Common myeloid progenitor, CD34-positive (primary cell): ENCODE measurements at regions not wholly inside any gene's neighbourhood (a gene's known extent, or its start where the extent isn't known, plus 50 kb on each side); places are given as distances from the start of the nearest gene placed in this dataset.

Experiments
- CTCF ChIA-PET: fragments of 350-600 bp; sonication (Branson Sonifier 250); formaldehyde crosslinking; loops from one replicate; lab custom pipeline; 2021; ENCODE audit warnings: antibody characterized with exemption; lab: Charles Lee
- POLR2A ChIA-PET: fragments of 350-600 bp; sonication (Branson Sonifier 250); formaldehyde crosslinking; loops from one replicate; lab custom pipeline; 2021; ENCODE audit warnings: antibody characterized with exemption; lab: Charles Lee
- DNase-seq, 3 donors: peaks; one replicate each; pipeline versions ENCODE4 v3.0.0 to v3.0.0-alpha.2; 2013
- H3K27ac ChIP-seq, 2 experiments: 1 replicate in 1 of 2; 2 replicates in 1 of 2; pipeline ENCODE4 v1.7.0; 2013; ENCODE audit warnings: inconsistent platforms in 2 of 2, low read length in 2 of 2, mild to moderate bottlenecking in 2 of 2, low read depth in 1 of 2, moderate library complexity in 1 of 2; ENCODE audit not compliant: severe bottlenecking in 2 of 2, insufficient read depth in 1 of 2, poor library complexity in 1 of 2
- H3K27me3 ChIP-seq, 5 experiments: replicated peaks in 2 of 5; 1 replicate in 3 of 5; 2 replicates in 2 of 5; pipeline versions ENCODE4 v1.6.1 to v1.7.0; 2013; ENCODE audit warnings: low read length in 4 of 5, mild to moderate bottlenecking in 2 of 5, moderate library complexity in 2 of 5, inconsistent platforms in 1 of 5; ENCODE audit not compliant: insufficient read depth in 5 of 5, control insufficient read depth in 4 of 5
- H3K36me3 ChIP-seq, 4 experiments: 1 replicate in 2 of 4; 2 replicates in 2 of 4; pipeline versions ENCODE4 v1.6.1 to v1.7.0; 2013; ENCODE audit warnings: low read length in 3 of 4, control low read depth in 1 of 4, mild to moderate bottlenecking in 1 of 4; ENCODE audit not compliant: control insufficient read depth in 4 of 4, insufficient read depth in 4 of 4
- H3K4me1 ChIP-seq, 4 experiments: 1 replicate in 3 of 4; 2 replicates in 1 of 4; pipeline versions ENCODE4 v1.6.1 to v1.7.1; 2013; ENCODE audit warnings: low read length in 3 of 4, mild to moderate bottlenecking in 3 of 4, control low read depth in 1 of 4, inconsistent platforms in 1 of 4, moderate library complexity in 1 of 4; ENCODE audit not compliant: control insufficient read depth in 4 of 4, insufficient read depth in 4 of 4; ENCODE audit errors: control extremely low read depth in 1 of 4
- H3K4me3 ChIP-seq, 7 experiments: 1 replicate in 4 of 7; 2 replicates in 3 of 7; pipeline versions ENCODE4 v1.5.1 to v1.7.0; 2013; ENCODE audit warnings: mild to moderate bottlenecking in 7 of 7, low read length in 6 of 7, moderate library complexity in 6 of 7, inconsistent platforms in 2 of 7, low read depth in 2 of 7, control low read depth in 1 of 7; ENCODE audit not compliant: insufficient read depth in 4 of 7, control insufficient read depth in 1 of 7; ENCODE audit errors: extremely low read depth in 1 of 7
- H3K9me3 ChIP-seq, 5 experiments: 1 replicate in 4 of 5; 2 replicates in 1 of 5; pipeline versions ENCODE4 v1.6.1 to v1.7.1; 2013; ENCODE audit warnings: low read length in 4 of 5, mild to moderate bottlenecking in 2 of 5, inconsistent platforms in 1 of 5, low read depth in 1 of 5, moderate library complexity in 1 of 5; ENCODE audit not compliant: control insufficient read depth in 4 of 5, insufficient read depth in 2 of 5; ENCODE audit errors: control extremely low read depth in 1 of 5
- WGBS: methylation state at CpG from one replicate; pipeline ENCODE4 v1.1.5; 2013; ENCODE audit not compliant: insufficient coverage; 5-methylcytosine and 5-hydroxymethylcytosine counted together

DNA sequence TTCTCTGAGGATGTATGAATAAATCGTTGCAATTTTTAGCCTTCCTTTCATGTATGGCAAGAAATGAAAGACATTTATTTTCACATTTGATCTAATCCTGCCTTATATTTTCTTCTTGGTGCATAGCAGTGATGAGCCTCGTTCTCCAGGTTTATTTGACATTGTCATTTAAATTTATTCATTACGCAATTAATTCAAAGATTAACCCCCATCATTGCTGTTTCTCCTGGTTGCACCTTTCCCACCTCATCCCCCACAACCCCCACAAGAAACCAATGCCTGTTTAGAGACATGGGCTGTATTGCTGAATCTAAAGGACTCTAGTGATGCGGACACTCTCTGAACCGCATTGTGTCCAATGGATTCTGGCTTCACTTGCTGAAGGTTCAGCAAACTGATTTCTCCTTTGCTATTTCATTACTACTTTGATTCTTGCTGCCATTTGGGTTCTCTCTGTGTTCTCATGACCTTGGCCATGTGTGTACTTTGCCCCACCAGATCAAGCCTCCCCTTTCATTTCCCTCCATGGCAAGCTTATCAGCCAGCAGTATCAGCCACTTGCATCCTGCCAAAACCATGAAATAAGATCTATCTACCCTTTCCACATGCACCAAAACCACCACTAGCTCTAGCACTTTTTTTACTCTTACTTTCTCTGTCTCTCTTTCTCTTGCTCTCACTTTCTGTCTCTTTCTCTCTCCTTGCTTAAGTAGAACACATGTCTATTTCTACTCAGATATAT lies 382.7 kb downstream of the GBE1 start:
- Histone ChIP-seq H3K4me1 (peaks cover 0 to 17% (median 5%) of the 10 kb centered on the region in 4 experiments), H3K9me3 (no peaks in the 10 kb centered on the region), H3K27ac (no peak overlapping the region), H3K4me3 (peak overlapping the region in 1 of 7 experiments; percentile 21), H3K27me3 (no peaks in the 10 kb centered on the region), H3K36me3 (no peaks in the 10 kb centered on the region)
- DNase-seq = peak; percentile 65 to 90 (median 83)
- POLR2A ChIA-PET = no interaction called here
- 69% methylated on average over 4 of the region's 5 CpGs for WGBS
- CTCF ChIA-PET = no interaction called here

DNA sequence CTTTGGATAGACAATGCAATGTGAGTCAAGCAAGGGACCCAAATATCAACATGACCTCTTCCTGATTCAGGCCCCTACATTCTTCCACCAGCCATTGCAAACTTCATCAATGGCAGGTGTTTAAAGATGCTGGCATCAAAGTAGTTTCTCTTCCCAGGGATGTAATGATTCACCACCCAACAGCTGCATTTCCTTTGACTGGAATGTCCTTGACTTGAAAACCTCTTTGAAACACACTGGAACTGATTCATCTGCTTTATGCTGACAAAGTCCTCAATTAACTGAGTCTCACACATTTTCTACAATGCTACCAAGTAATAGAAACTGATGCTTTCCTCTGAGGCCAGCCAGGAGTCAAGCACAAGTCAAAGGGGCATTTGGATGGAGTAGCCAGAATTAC lies 385.5 kb downstream of the GBE1 start:
- no peak overlapping the region for H3K27ac ChIP-seq
- H3K36me3 ChIP-seq = no peaks in the 10 kb centered on the region
- peaks cover 0 to 17% (median 5%) of the 10 kb centered on the region in 4 experiments for H3K4me1 ChIP-seq
- no peak overlapping the region for H3K4me3 ChIP-seq
- no peaks in the 10 kb centered on the region for H3K9me3 ChIP-seq
- H3K27me3 ChIP-seq = no peaks in the 10 kb centered on the region
- POLR2A ChIA-PET = no interaction called here
- CTCF ChIA-PET = interaction anchor here (1.1 kb wide), 1 partner anchor 17 kb away, joined by 3 read pairs; no protein-coding TSS in a partner anchor
- DNase-seq = no peak

DNA sequence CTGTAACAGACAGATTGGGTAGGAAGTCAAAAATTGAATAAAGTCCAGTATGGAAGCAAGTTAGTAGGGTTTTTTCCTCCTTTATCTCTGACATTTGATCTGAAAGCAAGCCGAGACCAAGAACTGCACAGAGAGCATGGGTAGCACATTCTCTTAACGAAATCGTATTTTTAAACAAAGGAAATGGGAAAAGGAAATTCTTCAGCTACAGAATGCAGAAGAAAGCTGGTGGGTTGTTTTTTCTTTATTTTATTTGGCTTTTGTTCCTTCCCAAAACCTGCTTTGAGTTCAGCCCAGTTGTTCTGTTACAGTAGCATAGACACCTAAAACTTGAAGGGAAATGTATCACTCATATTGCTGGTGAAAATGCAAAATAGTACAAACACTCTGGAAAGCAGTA lies 397.0 kb downstream of the GBE1 start:
- ChIA-PET CTCF (interaction anchor here (0.6 kb wide), 1 partner anchor 768 kb away, joined by 3 read pairs; no protein-coding TSS in a partner anchor), POLR2A (no interaction called here)
- 19% methylated on average over 2 of the region's 3 CpGs for WGBS
- Histone ChIP-seq H3K9me3 (peaks cover 0 to 3% (median 0%) of the 10 kb centered on the region in 5 experiments), H3K27me3 (no peaks in the 10 kb centered on the region), H3K36me3 (no peaks in the 10 kb centered on the region), H3K27ac (no peak overlapping the region), H3K4me3 (no peak overlapping the region), H3K4me1 (peaks cover 0 to 4% (median 0%) of the 10 kb centered on the region in 4 experiments)
- no peak for DNase-seq

DNA sequence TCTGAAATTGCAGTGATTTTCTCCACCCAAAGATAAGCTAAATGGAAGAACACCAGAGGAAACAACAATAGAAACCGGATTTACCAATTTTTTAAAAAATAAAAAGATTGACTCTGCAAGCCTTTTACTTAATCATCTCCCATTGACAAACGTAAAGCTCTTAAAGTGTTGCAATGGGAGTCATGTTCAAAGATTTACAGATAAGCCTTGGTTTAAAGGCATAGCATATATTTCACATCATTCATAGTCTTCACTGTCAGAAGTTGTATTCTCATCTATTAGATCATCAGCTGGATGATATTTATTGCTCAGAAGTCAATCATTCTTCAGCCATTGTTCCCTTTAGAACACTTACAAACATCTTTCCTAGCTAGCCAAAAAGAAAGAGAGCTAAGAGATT lies 397.6 kb downstream of the GBE1 start:
- peaks cover 0 to 4% (median 0%) of the 10 kb centered on the region in 4 experiments for H3K4me1 ChIP-seq
- POLR2A ChIA-PET = no interaction called here
- H3K36me3 ChIP-seq = no peaks in the 10 kb centered on the region
- DNase-seq = no peak
- WGBS = no CpG with 5 or more reads among the region's 2 CpGs
- no peaks in the 10 kb centered on the region for H3K27me3 ChIP-seq
- CTCF ChIA-PET = interaction anchor here (0.6 kb wide), 1 partner anchor 768 kb away, joined by 3 read pairs; no protein-coding TSS in a partner anchor
- H3K4me3 ChIP-seq = no peak overlapping the region
- H3K9me3 ChIP-seq = peaks cover 0 to 3% (median 0%) of the 10 kb centered on the region in 5 experiments
- no peak overlapping the region for H3K27ac ChIP-seq

DNA sequence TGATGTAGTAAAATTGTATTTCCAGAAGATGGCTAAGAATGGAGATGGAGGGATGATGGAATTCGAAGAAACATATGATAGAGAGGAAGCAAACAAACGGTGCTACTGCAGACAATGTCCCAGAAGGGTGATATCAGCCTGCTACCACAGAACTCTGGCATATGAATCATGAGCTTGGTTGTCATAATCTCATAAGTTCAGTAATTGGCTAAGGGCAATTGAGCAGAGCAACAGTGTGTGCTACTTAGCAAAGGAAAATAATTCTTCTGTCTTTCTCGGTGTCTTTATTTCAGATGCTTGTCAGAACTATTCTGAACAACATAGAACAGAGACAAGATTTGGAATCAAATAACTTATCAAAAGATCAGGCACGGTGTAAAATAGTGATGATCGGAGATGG lies 407.3 kb downstream of the GBE1 start:
- H3K9me3 ChIP-seq = no peaks in the 10 kb centered on the region
- H3K36me3 ChIP-seq = no peaks in the 10 kb centered on the region
- H3K4me3 ChIP-seq = no peak overlapping the region
- H3K27ac ChIP-seq = no peak overlapping the region
- CTCF ChIA-PET = interaction anchor here (0.6 kb wide), 1 partner anchor 31 kb away, joined by 3 read pairs; no protein-coding TSS in a partner anchor
- H3K4me1 ChIP-seq = no peaks in the 10 kb centered on the region
- no peak for DNase-seq
- POLR2A ChIA-PET = no interaction called here
- no peaks in the 10 kb centered on the region for H3K27me3 ChIP-seq
- 64% methylated on average over 2 of the region's 5 CpGs for WGBS

DNA sequence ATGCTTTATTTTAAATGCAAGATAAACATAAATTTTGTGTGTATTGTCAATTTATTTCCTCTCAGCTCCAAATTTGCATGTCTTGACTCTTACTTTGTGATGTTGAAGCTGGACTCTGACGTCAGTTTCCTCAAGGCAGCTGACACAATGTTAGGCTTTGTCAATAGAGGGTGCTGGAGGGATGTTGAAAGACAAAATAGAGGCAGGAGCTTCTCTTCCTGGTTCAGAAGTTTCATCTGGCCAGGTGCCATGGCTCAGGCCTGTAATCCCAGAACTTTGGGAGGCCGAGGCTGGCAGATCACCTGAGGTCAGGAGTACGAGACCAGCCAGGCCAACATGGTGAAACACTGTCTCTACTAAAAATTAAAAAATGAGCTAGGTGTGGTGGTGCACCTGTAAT lies 408.6 kb downstream of the GBE1 start:
- Histone ChIP-seq H3K27ac (no peak overlapping the region), H3K36me3 (no peaks in the 10 kb centered on the region), H3K27me3 (no peaks in the 10 kb centered on the region), H3K4me1 (no peaks in the 10 kb centered on the region), H3K4me3 (no peak overlapping the region), H3K9me3 (no peaks in the 10 kb centered on the region)
- POLR2A ChIA-PET = interaction anchor here (0.6 kb wide), 1 partner anchor 137 kb away, joined by 3 read pairs; no protein-coding TSS in a partner anchor
- CTCF ChIA-PET = interaction anchor here (0.8 to 2.5 kb wide), 7 partner anchors 9 to 298 kb away, joined by 3 to 7 read pairs (median 4); no protein-coding TSS in a partner anchor
- DNase-seq = peak; percentile 63 to 77 (median 68)
- WGBS = 50% methylated on average over 2 of the region's 3 CpGs

DNA sequence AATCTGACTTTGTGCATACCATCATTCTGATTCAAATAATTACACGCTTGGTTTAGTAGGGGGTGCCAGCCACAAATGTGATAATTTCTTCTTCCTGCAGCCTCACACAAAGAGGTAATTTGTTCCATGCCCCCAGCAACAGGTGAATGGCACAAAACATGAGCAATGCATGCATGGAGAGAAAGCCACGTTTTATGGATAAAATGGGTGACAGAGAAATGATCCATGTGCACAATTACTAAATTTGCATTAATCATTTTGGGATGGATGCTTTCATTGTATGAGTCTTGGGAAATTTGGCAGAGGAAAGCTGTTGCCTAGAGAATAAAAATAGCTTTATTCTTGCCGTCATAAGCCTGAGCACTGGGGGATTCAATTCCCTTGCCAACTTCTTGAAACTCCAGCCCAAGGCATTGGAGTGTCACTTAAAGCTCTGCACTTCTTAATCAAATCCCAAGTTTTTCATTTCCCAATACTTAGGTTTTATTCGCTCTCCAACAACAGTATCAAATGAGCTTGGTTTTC lies 411.6 kb downstream of the GBE1 start:
- H3K9me3 ChIP-seq = no peaks in the 10 kb centered on the region
- no peaks in the 10 kb centered on the region for H3K27me3 ChIP-seq
- H3K4me3 ChIP-seq = no peak overlapping the region
- no peaks in the 10 kb centered on the region for H3K4me1 ChIP-seq
- ChIA-PET CTCF (interaction anchor here (0.9 to 1.8 kb wide), 2 partner anchors 9 to 10 kb away, joined by 3 to 6 read pairs; no protein-coding TSS in a partner anchor), POLR2A (no interaction called here)
- WGBS = 100% methylated on average over 2 of the region's 4 CpGs
- no peak for DNase-seq
- no peak overlapping the region for H3K27ac ChIP-seq
- no peaks in the 10 kb centered on the region for H3K36me3 ChIP-seq
